ENCODE measurements at regions not wholly inside any gene's neighbourhood (a gene's known extent, or its start where the extent isn't known, plus 50 kb on each side); places are given as distances from the start of the nearest gene placed in this dataset.
"Not testable (repeated sequence)": the region's sequence is repeated elsewhere in the genome, so short reads cannot be mapped to it uniquely, and the experiment has no call there.

DNA sequence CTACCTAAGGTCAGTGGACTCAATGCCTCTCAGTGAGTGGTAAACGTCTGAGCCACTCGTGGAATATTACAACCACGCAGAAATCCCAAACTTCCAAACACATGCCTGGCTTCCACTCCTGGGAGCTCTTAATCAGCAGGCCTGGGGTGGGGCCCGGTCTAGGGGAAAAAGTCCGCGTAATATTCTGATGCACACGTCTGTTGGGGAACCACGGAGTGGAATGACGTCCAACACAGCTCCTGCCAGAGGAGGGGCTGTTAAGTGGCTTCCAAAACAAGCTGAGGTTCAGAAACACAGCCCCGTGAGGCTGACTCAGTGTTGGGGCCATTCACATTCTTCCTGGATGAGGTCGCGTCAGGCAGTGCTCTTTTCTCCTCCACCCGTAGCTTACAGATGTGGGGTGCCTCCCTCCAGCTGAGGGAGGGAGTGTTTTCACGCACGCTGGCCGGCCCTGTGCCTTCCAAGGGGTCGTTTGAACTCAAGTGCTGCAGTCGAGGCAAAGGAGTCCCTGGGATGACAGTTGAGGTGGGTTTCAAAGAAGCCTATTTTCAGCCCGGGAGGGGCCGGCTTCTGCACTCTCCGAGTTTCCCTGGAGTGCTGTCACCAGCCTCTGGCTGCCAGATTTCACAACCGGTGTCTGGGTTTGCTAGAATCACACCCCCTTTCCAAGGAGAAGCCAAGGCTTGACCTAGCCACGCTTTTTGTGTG is 73.1 kb downstream of the ACKR3 start:
- H3K27ac ChIP-seq, result peak overlapping the region; percentile 95
- POLR2A ChIA-PET (ENCODE audit: low non-redundant PET), result no interaction called here
- CTCF ChIA-PET, result interaction anchor here (0.8 kb wide), 1 partner anchor 45 kb away, joined by 4 read pairs; no protein-coding TSS in a partner anchor
- peak; percentile 67 for DNase-seq (ENCODE audit: low spot score)
- TF ChIP-seq, protein P1, sequence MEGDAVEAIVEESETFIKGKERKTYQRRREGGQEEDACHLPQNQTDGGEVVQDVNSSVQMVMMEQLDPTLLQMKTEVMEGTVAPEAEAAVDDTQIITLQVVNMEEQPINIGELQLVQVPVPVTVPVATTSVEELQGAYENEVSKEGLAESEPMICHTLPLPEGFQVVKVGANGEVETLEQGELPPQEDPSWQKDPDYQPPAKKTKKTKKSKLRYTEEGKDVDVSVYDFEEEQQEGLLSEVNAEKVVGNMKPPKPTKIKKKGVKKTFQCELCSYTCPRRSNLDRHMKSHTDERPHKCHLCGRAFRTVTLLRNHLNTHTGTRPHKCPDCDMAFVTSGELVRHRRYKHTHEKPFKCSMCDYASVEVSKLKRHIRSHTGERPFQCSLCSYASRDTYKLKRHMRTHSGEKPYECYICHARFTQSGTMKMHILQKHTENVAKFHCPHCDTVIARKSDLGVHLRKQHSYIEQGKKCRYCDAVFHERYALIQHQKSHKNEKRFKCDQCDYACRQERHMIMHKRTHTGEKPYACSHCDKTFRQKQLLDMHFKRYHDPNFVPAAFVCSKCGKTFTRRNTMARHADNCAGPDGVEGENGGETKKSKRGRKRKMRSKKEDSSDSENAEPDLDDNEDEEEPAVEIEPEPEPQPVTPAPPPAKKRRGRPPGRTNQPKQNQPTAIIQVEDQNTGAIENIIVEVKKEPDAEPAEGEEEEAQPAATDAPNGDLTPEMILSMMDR (conservative IDR thresholded peaks at IDR 0.05; ENCODE audit: low read depth), result no peak

DNA sequence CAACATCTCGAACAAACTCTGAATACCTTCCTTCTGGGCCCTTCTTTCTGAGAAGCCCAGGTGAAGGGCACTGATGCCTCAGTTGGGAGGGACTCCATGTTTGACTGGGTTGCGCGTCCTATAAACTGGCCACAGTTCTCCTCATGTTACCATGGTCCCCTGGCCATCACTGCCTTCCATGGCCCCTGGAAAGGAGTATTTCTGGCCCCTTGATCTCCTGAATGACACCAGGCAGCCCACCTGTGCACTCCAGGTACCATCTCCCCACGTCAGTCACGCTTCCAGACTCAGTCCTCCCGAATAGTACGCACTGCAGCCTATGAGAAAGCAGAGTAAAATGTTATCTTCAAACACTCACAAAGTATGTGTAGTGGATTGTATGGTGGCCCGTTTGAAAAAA is 73.9 kb downstream of the ACKR3 start:
- peak overlapping the region; percentile 95 for H3K27ac ChIP-seq
- TF ChIP-seq, protein P1 (conservative IDR thresholded peaks at IDR 0.05; ENCODE audit: low read depth), result no peak
- no peak for DNase-seq (ENCODE audit: low spot score)
- ChIA-PET CTCF (no interaction called here), POLR2A (ENCODE audit: low non-redundant PET) (no interaction called here)

DNA sequence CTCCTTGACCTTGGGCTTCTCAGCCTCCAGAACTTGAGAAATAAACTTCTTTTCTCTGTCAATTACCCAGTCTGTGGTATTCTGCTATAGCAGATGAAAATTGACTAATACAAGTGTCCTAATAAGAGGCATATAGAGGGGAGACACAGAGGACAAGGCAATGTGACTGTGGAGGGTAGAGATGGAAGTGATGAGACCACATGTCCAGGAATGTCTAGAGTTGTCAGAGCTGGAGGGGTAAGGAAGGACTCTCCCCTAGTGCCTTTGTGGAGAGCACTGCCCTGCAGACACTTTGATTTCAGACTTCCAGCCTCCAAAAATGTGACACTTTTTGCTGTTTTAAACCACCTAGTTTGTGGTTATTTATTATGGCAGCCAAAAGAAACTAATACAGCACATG is 74.4 kb downstream of the ACKR3 start:
- TF ChIP-seq, protein P1 (conservative IDR thresholded peaks at IDR 0.05; ENCODE audit: low read depth), result no peak
- POLR2A ChIA-PET (ENCODE audit: low non-redundant PET), result interaction anchor here (0.6 kb wide), 1 partner anchor 306 kb away, joined by 3 read pairs; no protein-coding TSS in a partner anchor
- DNase-seq (ENCODE audit: low spot score), result no peak
- peak overlapping the region; percentile 5; the same call in 1 of the 2 replicates for H3K27ac ChIP-seq
- CTCF ChIA-PET, result no interaction called here

DNA sequence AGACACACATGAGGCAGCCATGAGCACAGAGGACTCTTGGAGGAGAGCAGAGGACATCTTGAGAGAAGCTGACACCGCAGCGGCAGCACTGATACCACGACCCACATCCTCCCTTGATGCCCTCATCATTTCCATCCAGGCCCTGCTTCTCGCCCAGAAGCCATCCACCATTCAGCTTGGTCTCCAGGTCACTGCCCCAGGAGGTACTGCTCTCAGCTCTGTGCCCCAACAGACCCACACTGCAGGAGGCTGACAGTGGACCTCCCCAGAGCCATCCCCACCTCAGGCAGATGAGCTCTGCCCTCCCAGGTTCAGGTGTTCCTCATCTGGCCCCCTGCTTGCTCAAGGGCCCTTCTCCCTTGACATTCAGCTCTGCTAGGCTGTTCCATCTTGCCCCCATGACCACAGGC is 74.9 kb downstream of the ACKR3 start:
- ChIA-PET POLR2A (ENCODE audit: low non-redundant PET) (interaction anchor here (0.6 kb wide), 1 partner anchor 306 kb away, joined by 3 read pairs; no protein-coding TSS in a partner anchor), CTCF (no interaction called here)
- TF ChIP-seq, protein P1 (conservative IDR thresholded peaks at IDR 0.05; ENCODE audit: low read depth), result no peak
- no peak for DNase-seq (ENCODE audit: low spot score)
- peak overlapping the region; percentile 5; the same call in 1 of the 2 replicates for H3K27ac ChIP-seq

DNA sequence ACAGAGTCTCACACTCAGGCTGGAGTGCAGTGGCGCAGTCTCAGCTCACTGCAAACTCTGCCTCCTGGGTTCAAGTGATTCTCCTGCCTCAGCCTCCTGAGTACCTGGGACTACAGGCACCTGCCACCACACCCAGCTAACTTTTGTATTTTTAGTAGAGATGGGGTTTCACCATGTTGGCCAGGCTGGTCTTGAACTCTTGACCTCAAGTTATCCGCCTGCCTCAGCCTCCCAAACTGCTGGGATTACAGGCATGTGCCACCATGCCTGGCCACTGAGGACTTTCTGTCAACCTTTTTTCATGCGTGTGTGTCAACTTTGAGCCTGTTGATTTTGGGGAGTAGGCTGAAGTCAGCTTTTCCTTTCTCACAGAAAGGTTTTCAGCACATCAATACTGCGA is 75.5 kb downstream of the ACKR3 start:
- POLR2A ChIA-PET (ENCODE audit: low non-redundant PET); CTCF ChIA-PET; H3K27ac ChIP-seq; DNase-seq (ENCODE audit: low spot score): not testable (repeated sequence)

DNA sequence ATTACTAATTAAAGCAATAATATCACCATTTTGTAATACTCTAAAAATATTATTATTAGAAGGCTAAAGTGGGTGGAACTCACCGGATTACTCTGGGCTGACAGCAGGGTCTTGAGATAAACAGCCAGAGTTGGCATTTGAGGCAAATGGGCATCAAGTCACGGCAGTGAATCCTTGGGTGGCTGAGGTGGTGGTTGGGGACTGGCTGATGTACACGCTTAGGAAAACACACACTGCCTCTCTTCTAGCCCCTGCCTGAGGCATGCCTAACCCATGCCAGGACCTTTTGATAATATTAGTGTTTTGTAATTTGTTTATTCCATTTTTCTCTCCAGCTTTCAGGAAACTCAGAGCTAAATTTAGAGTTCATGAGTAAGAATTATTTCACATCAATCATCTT is 76.8 kb downstream of the ACKR3 start:
- CTCF ChIA-PET, result interaction anchor here (0.6 kb wide), 1 partner anchor 86 kb away, joined by 5 read pairs; no protein-coding TSS in a partner anchor
- no peak for DNase-seq (ENCODE audit: low spot score)
- TF ChIP-seq, protein P1 (conservative IDR thresholded peaks at IDR 0.05; ENCODE audit: low read depth), result no peak
- POLR2A ChIA-PET (ENCODE audit: low non-redundant PET), result no interaction called here
- H3K27ac ChIP-seq, result no peak overlapping the region

DNA sequence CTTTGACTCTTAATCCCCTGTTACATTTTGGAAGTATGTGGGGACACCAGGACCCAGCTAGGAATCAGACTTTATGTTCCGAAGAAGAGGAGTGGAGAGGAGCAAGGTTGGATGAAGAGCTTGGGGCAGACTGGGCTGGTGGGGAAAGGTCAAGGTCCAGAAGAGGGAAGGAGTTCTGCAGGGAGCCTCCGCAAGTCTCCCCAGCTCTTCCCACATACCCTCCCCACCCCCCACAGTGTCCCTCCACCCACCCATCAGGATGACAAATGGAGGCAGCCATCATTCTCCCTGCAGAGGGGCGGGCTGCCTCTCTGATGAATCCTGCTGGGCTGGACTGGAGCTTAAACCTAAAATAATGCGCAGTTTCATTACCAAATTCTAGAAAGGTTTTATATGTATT is 77.2 kb downstream of the ACKR3 start:
- ChIA-PET POLR2A (ENCODE audit: low non-redundant PET) (no interaction called here), CTCF (interaction anchor here (0.6 kb wide), 2 partner anchors 86 to 415 kb away, joined by 3 to 5 read pairs; no protein-coding TSS in a partner anchor)
- H3K27ac ChIP-seq, result no peak overlapping the region
- TF ChIP-seq, protein P1 (conservative IDR thresholded peaks at IDR 0.05; ENCODE audit: low read depth), result no peak
- DNase-seq (ENCODE audit: low spot score), result no peak
